HEK293 (cell line): ENCODE measurements at regions not wholly inside any gene's neighbourhood (a gene's known extent, or its start where the extent isn't known, plus 50 kb on each side); places are given as distances from the start of the nearest gene placed in this dataset.

Source experiments
- CTCF ChIA-PET: fragments of 350-600 bp; formaldehyde crosslinking; extraction: SDS; loops from one replicate; lab custom pipeline; 2021; ENCODE audit warnings: antibody characterized with exemption; lab: Yijun Ruan, JAX
- POLR2A ChIA-PET: fragments of 300-600 bp; formaldehyde crosslinking; extraction: SDS; loops from one replicate; lab custom pipeline; 2020; ENCODE audit warnings: antibody characterized with exemption, inconsistent platforms; lab: Yijun Ruan, JAX
- H3K27ac ChIP-seq: fragments of 200-500 bp; sonication (Bioruptor generic); 2 replicates; pipeline ENCODE4 v1.5.1; 2014; ENCODE audit warnings: low read depth, low read length, control low read depth, inconsistent platforms; ENCODE audit errors: extremely low read depth
- H3K36me3 ChIP-seq, 2 experiments: fragments of 200-500 bp in 1 of 2; sonication (Bioruptor generic) in 1 of 2; 1 replicate in 1 of 2; 2 replicates in 1 of 2; pipeline ENCODE4 v1.5.1; 2014 to 2017; ENCODE audit warnings: inconsistent platforms in 2 of 2, low read length in 2 of 2; ENCODE audit not compliant: control insufficient read depth in 2 of 2, insufficient read depth in 1 of 2
- H3K4me1 ChIP-seq: fragments of 200-500 bp; sonication (Bioruptor generic); 2 replicates; pipeline ENCODE4 v1.5.1; 2014; ENCODE audit warnings: mild to moderate bottlenecking, low read length, inconsistent platforms; ENCODE audit not compliant: control insufficient read depth, insufficient read depth
- H3K4me3 ChIP-seq: 2 replicates; pipeline ENCODE4 v1.5.1; 2011; ENCODE audit warnings: low read depth, mild to moderate bottlenecking, control low read depth, low read length, moderate library complexity
- H3K9me3 ChIP-seq: fragments of 200-500 bp; sonication (Bioruptor generic); 2 replicates; pipeline ENCODE4 v1.5.1; 2014; ENCODE audit warnings: low read depth, low read length, inconsistent platforms; ENCODE audit not compliant: control insufficient read depth, insufficient read depth
- BCL6B ChIP-seq: fragments of 450-650 bp; formaldehyde crosslinking; IDR thresholded peaks from 2 replicates; pipeline ENCODE4 v1.5.1; 2017; ENCODE audit warnings: missing biosample characterization, missing genetic modification characterization
- CTCF ChIP-seq: fragments of 450-650 bp; formaldehyde crosslinking; IDR thresholded peaks from 2 replicates; pipeline ENCODE4 v1.5.1; 2016; ENCODE audit warnings: missing biosample characterization, missing genetic modification characterization
- KLF17 ChIP-seq: fragments of 450-650 bp; formaldehyde crosslinking; IDR thresholded peaks from 2 replicates; pipeline ENCODE4 v1.5.1; 2016; ENCODE audit warnings: missing biosample characterization, missing genetic modification characterization
- KLF9 ChIP-seq: fragments of 450-650 bp; formaldehyde crosslinking; IDR thresholded peaks from 2 replicates; pipeline ENCODE4 v1.5.1; 2016; ENCODE audit warnings: missing biosample characterization, missing genetic modification characterization, low read depth
- OSR2 ChIP-seq: fragments of 450-650 bp; formaldehyde crosslinking; IDR thresholded peaks from 2 replicates; pipeline ENCODE4 v1.5.1; 2016; ENCODE audit warnings: missing biosample characterization, missing genetic modification characterization
- OVOL3 ChIP-seq: fragments of 450-650 bp; formaldehyde crosslinking; IDR thresholded peaks from 2 replicates; pipeline ENCODE4 v1.5.1; 2016; ENCODE audit warnings: missing biosample characterization, missing genetic modification characterization
- SALL2 ChIP-seq: fragments of 450-650 bp; formaldehyde crosslinking; IDR thresholded peaks from 2 replicates; pipeline ENCODE4 v1.5.0; 2017; ENCODE audit warnings: missing biosample characterization, mild to moderate bottlenecking, missing genetic modification characterization, borderline replicate concordance
- YY1 ChIP-seq: fragments of 450-650 bp; formaldehyde crosslinking; IDR thresholded peaks from 2 replicates; pipeline ENCODE4 v1.5.1; 2018; ENCODE audit warnings: missing biosample characterization, missing genetic modification characterization
- ZBTB17 ChIP-seq: fragments of 450-650 bp; formaldehyde crosslinking; IDR thresholded peaks from 2 replicates; pipeline ENCODE4 v1.5.1; 2016; ENCODE audit warnings: missing biosample characterization, missing genetic modification characterization
- ZBTB21 ChIP-seq: fragments of 450-650 bp; formaldehyde crosslinking; IDR thresholded peaks from 2 replicates; pipeline ENCODE4 v1.5.1; 2017; ENCODE audit warnings: missing biosample characterization, missing genetic modification characterization
- ZNF114 ChIP-seq: fragments of 450-650 bp; formaldehyde crosslinking; IDR thresholded peaks from 2 replicates; pipeline ENCODE4 v1.5.0; 2017; ENCODE audit warnings: missing biosample characterization, missing genetic modification characterization
- ZNF146 ChIP-seq: fragments of 450-650 bp; formaldehyde crosslinking; IDR thresholded peaks from 2 replicates; pipeline ENCODE4 v1.5.1; 2016; ENCODE audit warnings: missing biosample characterization, missing genetic modification characterization
- ZNF155 ChIP-seq: fragments of 450-650 bp; formaldehyde crosslinking; IDR thresholded peaks from 2 replicates; pipeline ENCODE4 v1.5.1; 2016; ENCODE audit warnings: missing biosample characterization, missing genetic modification characterization
- ZNF335 ChIP-seq: fragments of 450-650 bp; formaldehyde crosslinking; conservative IDR thresholded peaks from 2 replicates; pipeline ENCODE4 v1.5.1; 2016; ENCODE audit warnings: missing biosample characterization, missing genetic modification characterization
- ZNF354C ChIP-seq: fragments of 450-650 bp; formaldehyde crosslinking; IDR thresholded peaks from 2 replicates; pipeline ENCODE4 v1.5.1; 2016; ENCODE audit warnings: missing biosample characterization, missing genetic modification characterization, low read depth, borderline replicate concordance
- ZNF426 ChIP-seq: fragments of 450-650 bp; formaldehyde crosslinking; IDR thresholded peaks from 2 replicates; pipeline ENCODE4 v1.5.1; 2017; ENCODE audit warnings: missing biosample characterization, missing genetic modification characterization, mild to moderate bottlenecking, inconsistent platforms, moderate library complexity
- ZNF510 ChIP-seq: fragments of 450-650 bp; formaldehyde crosslinking; IDR thresholded peaks from 2 replicates; pipeline ENCODE4 v1.5.1; 2018; ENCODE audit warnings: mild to moderate bottlenecking, missing genetic modification characterization, missing biosample characterization; ENCODE audit not compliant: insufficient replicate concordance
- ZNF518A ChIP-seq: fragments of 450-650 bp; formaldehyde crosslinking; conservative IDR thresholded peaks from 2 replicates; pipeline ENCODE4 v1.5.1; 2016; ENCODE audit warnings: low read depth, missing biosample characterization, missing genetic modification characterization
- ZNF558 ChIP-seq: fragments of 450-650 bp; formaldehyde crosslinking; IDR thresholded peaks from 2 replicates; pipeline ENCODE4 v1.5.1; 2016; ENCODE audit warnings: missing biosample characterization, missing genetic modification characterization
- ZNF561 ChIP-seq: fragments of 450-650 bp; IDR thresholded peaks from 2 replicates; pipeline ENCODE4 v1.5.1; 2018; ENCODE audit warnings: missing biosample characterization, missing genetic modification characterization, borderline replicate concordance
- ZNF571 ChIP-seq: fragments of 450-650 bp; formaldehyde crosslinking; IDR thresholded peaks from 2 replicates; pipeline ENCODE4 v1.5.0; 2017; ENCODE audit warnings: missing biosample characterization, missing genetic modification characterization
- ZNF623 ChIP-seq: fragments of 450-650 bp; formaldehyde crosslinking; IDR thresholded peaks from 2 replicates; pipeline ENCODE4 v1.5.1; 2016; ENCODE audit warnings: missing biosample characterization, missing genetic modification characterization
- ZNF626 ChIP-seq: fragments of 450-650 bp; sonication (Bioruptor Pico); formaldehyde crosslinking; IDR thresholded peaks from 2 replicates; pipeline ENCODE4 v1.5.1; 2018; ENCODE audit warnings: missing biosample characterization, missing genetic modification characterization, inconsistent platforms
- ZNF629 ChIP-seq: fragments of 450-650 bp; formaldehyde crosslinking; IDR thresholded peaks from 2 replicates; pipeline ENCODE4 v1.5.1; 2017; ENCODE audit warnings: missing biosample characterization, missing genetic modification characterization
- ZNF704 ChIP-seq: fragments of 450-650 bp; formaldehyde crosslinking; IDR thresholded peaks from 2 replicates; pipeline ENCODE4 v1.5.1; 2016; ENCODE audit warnings: missing biosample characterization, missing genetic modification characterization
- ZNF768 ChIP-seq: fragments of 450-650 bp; formaldehyde crosslinking; IDR thresholded peaks from 2 replicates; pipeline ENCODE4 v1.5.1; 2018; ENCODE audit warnings: missing biosample characterization, mild to moderate bottlenecking, missing genetic modification characterization

GRCh38 chr6:140905050-140905449 lies 1227.7 kb upstream of the GJE1 start (continued):
- TF ChIP-seq CTCF (tag by site-specific recombination): no peak
- no peak for TF ChIP-seq ZNF146 (tag by site-specific recombination)
- no peak for TF ChIP-seq ZNF704 (tag by site-specific recombination)
- TF ChIP-seq OSR2 (tag by site-specific recombination): no peak
- 0 out of 2 replicates have a peak, but pooled peaks have one; percentile 20 for TF ChIP-seq ZNF629 (tag by site-specific recombination)
- TF ChIP-seq ZBTB17 (tag by site-specific recombination): no peak
- 0 out of 2 replicates have a peak, but pooled peaks have one; percentile 36 for TF ChIP-seq ZNF558
- TF ChIP-seq KLF9 (tag by site-specific recombination): no peak
- TF ChIP-seq ZNF623 (tag by site-specific recombination): peak; percentile 64
- TF ChIP-seq SALL2: no peak
- no peak for TF ChIP-seq KLF17 (tag by site-specific recombination)
- peak; percentile 84 for TF ChIP-seq ZNF426
- TF ChIP-seq ZNF155: no peak
- TF ChIP-seq ZNF114 (tag by site-specific recombination): no peak
- TF ChIP-seq ZNF510 (tag by site-specific recombination): peak; percentile 60
- TF ChIP-seq ZNF768: no peak
- TF ChIP-seq YY1: no peak
- no peak for TF ChIP-seq BCL6B
- no peak for TF ChIP-seq OVOL3 (tag by site-specific recombination)
- no peak for TF ChIP-seq ZNF571 (tag by site-specific recombination)

GRCh38 chr6:140897804-140898573 lies 1234.7 kb upstream of the GJE1 start:
- no peaks in the 10 kb centered on the region for H3K9me3 ChIP-seq
- CTCF ChIA-PET: no interaction called here
- H3K27ac ChIP-seq: no peak overlapping the region
- peaks cover 0 to 20% of the 10 kb centered on the region in 2 experiments; a peak in 1 of 3 replicates for H3K36me3 ChIP-seq
- peak overlapping the region; percentile 16 for H3K4me3 ChIP-seq
- POLR2A ChIA-PET: no interaction called here
- H3K4me1 ChIP-seq: no peaks in the 10 kb centered on the region
- no peak for TF ChIP-seq ZBTB21 (tag by site-specific recombination)
- peak; percentile 49; the same call in 1 of the 2 replicates for TF ChIP-seq ZNF335 (tag by site-specific recombination)
- 0 out of 2 replicates have a peak, but pooled peaks have one; percentile 44 for TF ChIP-seq ZNF518A (tag by site-specific recombination)
- TF ChIP-seq ZNF561 (tag by site-specific recombination): 0 out of 2 replicates have a peak, but pooled peaks have one; percentile 28
- no peak for TF ChIP-seq ZNF354C (tag by site-specific recombination)
- no peak for TF ChIP-seq ZNF704 (tag by site-specific recombination)
- no peak for TF ChIP-seq ZNF626 (tag by site-specific recombination)
